GM19043 (cell line): ENCODE measurements at regions not wholly inside any gene's neighbourhood (a gene's known extent, or its start where the extent isn't known, plus 50 kb on each side); places are given as distances from the start of the nearest gene placed in this dataset.

Source experiments
- ATAC-seq: cut with Tn5 transposase; IDR thresholded peaks from one replicate; pipeline ENCODE4 v1.9.1; 2021; ENCODE audit warnings: low read depth; ENCODE audit not compliant: unreplicated experiment

GRCh38 chr5:110339399-110339798, 387.1 kb downstream of the TMEM232 start:
- ATAC-seq = no peak

DNA sequence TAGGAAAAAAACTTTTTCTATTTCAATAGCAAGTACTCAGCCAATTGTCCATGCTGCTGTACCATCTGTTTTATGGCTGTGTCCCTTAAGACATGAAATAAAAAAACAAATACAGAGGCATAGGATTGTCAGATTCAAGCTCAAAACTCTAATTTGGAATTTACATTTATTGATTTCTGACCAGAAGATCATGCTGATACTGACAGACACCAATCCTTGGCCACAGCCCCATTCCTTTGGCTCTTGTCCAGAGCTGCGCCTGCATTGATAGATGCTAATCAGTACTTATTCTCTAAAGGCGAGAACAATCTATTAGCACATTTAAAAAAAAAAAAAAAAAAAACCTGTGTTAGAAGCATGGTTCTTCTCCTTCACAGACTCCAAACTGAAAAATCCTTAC, 384.6 kb downstream of the TMEM232 start:
- no peak for ATAC-seq

GRCh38 chr5:110342683-110343082, 383.8 kb downstream of the TMEM232 start:
- no peak for ATAC-seq

DNA sequence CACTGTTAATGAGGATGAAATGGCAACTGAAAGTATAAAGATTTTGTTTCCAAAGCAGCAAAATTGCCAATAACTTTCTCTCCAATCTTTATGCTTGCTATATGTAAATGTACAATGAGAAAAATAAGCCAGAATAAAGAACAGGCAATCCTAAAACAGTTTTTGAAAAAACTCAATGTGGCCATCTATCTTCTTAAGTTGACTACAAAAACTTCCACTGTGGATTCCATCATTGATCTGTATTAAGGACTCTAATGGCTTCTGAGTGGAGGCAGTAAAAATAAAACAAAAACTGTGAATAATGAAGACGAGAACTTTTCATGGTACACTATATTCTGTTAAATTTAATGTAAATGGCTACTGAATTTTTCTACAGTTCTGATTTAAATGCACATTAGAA, 382.9 kb downstream of the TMEM232 start:
- ATAC-seq = no peak

- no peak for ATAC-seq
These were observed 380.8 kb downstream of the TMEM232 start for GRCh38 chr5:110345623-110346022.

DNA sequence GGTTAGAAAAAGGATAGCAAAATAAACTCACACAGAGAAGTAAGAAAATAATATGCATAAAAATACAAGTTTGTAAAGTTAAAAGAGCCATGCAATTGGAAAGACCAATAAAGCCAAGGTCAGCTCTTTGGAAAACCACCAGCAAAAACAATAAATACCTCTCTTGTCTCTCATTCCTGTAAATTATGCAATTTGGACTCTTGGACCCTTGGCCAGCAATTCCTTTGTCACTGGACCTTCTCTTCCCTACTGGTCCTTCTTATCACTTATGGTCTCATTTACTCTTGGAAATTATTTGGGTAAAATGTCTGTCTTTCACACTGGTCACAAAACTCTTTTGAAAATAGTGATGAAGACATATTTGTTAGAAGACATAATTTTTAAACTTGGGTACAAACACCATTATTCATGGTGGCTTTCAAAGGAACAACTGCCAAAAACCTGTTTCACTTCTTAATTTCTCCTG, 379.5 kb downstream of the TMEM232 start:
- no peak for ATAC-seq

DNA sequence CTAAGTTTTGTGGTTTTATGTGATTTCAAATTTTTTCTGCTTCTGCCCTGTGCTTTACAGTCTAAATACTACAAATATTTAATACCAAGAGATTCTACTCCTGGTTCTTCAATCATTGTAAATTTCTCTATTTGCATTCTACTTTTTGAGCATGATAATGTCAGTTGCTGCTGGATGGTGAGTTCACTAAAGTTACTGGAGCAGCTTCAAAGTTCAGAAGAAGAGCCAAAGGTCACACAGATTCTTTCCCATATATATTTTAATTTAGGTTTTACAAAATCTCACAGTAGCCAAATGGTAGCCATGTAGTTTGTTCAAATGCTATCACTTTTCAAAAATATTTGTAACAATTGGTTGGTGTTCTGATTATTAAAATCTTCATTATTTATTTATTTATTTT, 378.7 kb downstream of the TMEM232 start:
- no peak for ATAC-seq

GRCh38 chr5:110351430-110351829, 375.0 kb downstream of the TMEM232 start:
- ATAC-seq = no peak

DNA sequence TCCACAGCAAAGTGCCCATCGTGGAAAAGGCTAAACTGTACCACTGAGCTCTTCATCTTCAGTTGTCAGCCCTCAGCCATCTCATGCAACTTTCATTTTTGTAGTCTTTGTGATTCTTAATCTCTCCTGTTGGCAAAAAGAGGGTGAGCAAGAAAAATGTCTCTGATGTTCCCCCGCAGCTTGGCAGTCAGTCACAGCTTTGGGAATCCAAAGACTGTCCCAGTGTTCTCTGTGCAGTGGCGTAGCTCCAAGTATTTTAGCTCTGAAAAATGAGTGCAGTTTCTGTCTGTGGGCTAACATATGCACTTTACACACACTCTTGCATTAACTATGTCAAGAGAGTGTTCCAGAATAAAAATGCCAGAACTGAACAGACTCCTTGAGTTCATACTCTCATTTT, 372.2 kb downstream of the TMEM232 start:
- ATAC-seq = no peak

GRCh38 chr5:110354915-110355644, 371.4 kb downstream of the TMEM232 start:
- ATAC-seq = no peak

GRCh38 chr5:110356677-110357076, 369.8 kb downstream of the TMEM232 start:
- no peak for ATAC-seq

DNA sequence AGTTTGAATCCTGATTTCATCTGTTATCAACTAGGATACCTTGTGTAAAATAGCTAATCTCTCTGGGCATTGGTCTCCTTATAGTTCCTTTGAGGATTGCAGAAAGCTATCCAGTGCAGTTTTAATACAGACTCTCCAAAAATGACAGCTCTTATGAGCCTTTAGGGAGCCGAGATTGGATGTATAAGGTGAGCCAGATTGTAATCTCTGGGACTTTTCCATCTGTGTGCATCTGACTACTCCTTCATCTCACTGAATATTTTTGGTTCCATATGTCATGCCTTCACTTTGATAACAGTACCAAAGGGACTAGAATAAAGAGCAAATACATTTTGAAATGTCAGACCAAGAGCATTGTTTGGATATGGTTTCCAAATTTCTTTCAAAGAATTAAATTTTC, 367.2 kb downstream of the TMEM232 start:
- ATAC-seq = no peak

GRCh38 chr5:110361471-110361870, 365.0 kb downstream of the TMEM232 start:
- no peak for ATAC-seq

DNA sequence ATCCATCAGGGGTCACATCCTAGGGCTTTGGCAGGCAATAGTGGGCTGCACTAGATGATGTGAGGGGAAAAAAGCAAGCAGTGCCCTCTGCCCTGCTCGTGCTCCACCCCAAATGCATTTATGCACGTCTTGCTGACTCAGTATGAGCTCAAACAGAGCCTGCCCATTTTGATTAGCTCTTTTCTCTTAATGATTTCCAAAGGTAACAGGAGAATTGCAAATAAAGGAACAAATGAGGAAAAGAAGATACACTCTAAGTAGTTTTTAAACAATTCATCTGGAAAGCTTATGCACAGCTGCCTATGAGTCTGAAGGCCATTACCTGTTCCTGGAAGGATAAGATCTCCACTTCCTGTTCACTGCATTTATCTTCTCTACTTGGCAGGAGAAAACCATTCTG, 364.2 kb downstream of the TMEM232 start:
- no peak for ATAC-seq

DNA sequence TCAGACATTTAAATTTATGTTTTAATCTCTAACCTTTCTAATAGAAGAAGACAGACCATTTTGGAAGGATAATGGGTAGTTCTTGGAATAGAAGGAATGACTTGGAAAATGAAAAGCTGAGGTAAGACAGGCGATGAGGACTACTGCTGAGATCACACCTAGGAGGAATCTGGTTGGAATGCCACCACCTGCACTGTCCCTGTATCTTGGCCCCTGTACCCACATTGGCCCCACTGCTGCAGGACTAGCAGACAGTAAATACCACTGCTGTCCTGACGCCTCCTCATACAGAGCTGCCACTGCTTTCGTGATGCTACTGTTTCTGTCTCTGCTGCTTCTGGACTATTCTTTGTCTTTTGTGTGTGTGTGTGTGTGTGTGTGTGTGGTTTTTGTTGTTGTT, 359.8 kb downstream of the TMEM232 start:
- ATAC-seq = no peak
